ENCODE measurements at regions not wholly inside any gene's neighbourhood (a gene's known extent, or its start where the extent isn't known, plus 50 kb on each side); places are given as distances from the start of the nearest gene placed in this dataset.

DNA sequence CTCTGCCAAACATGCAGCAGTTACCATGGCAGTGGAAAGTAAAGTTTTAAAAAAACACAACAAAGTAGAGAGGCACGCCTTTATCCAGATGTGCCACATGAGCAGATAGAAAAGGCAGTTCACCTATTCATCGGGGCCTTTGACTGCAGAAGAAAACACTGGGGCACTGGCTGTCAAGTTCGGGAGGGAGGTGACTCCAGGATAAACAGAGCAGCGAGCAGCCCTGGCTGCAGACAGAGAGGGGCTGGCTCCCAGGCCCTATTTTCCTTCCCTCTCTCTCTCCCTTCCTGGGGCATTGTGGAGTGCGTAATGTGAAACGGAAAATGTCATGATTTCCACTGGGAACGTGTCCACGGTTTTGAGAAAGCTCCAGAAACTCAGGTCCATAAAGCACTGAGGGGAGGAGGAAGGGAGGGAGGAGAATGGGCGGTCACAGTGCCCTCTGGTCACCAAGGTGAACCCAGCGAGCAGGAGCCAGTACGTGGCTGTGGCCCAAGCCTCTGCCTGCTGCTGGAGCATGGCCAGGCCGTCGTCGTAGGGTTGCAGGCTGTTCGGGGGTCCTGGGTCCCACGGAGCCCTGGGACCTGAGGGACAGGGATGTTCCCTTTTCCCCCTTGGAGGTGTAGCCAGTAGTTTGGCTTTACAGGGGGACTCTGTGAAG is 114.7 kb upstream of the IRF2BP2 start (continued):
- TF ChIP-seq TGIF2 (CRISPR knock-in tag; IDR thresholded peaks at IDR 0.05) (peak; percentile 50), NR2C2 (CRISPR knock-in tag; IDR thresholded peaks at IDR 0.05; ENCODE audit: borderline replicate concordance) (no peak), GPN1 (CRISPR knock-in tag; IDR thresholded peaks at IDR 0.05; ENCODE audit: borderline replicate concordance) (no peak), TAF15 (IDR thresholded peaks at IDR 0.05; ENCODE audit: low read depth, low read length, poor library complexity, severe bottlenecking) (no peak), PAX8 (CRISPR knock-in tag; IDR thresholded peaks at IDR 0.05; ENCODE audit: borderline replicate concordance) (no peak), NR2F1 (CRISPR knock-in tag; IDR thresholded peaks at IDR 0.05) (peak in 1 of 2 experiments; percentile 34; a peak in 2 of 4 replicates), ZNF747 (CRISPR knock-in tag; IDR thresholded peaks at IDR 0.05; ENCODE audit: borderline replicate concordance) (no peak), ISL2 (CRISPR knock-in tag; IDR thresholded peaks at IDR 0.05) (0 out of 2 replicates have a peak, but pooled peaks have one; percentile 8), ZNF816 (CRISPR knock-in tag; IDR thresholded peaks at IDR 0.05; ENCODE audit: borderline replicate concordance) (no peak), GABPA (IDR thresholded peaks at IDR 0.05; ENCODE audit: low read depth, low read length) (no peak), GABPA (CRISPR knock-in tag; IDR thresholded peaks at IDR 0.05; ENCODE audit: low read depth) (no peak), ZFP82 (CRISPR knock-in tag; IDR thresholded peaks at IDR 0.05; ENCODE audit: borderline replicate concordance) (0 out of 2 replicates have a peak, but pooled peaks have one; percentile 34), SMAD1 (CRISPR knock-in tag; IDR thresholded peaks at IDR 0.05; ENCODE audit: borderline replicate concordance, low read depth) (no peak), SMC3 (IDR thresholded peaks at IDR 0.05; ENCODE audit: low read length) (peak; percentile 18; the same call in 1 of the 2 replicates), FOXA1 (IDR thresholded peaks at IDR 0.05) (no peak), FOXA1 (CRISPR knock-in tag; IDR thresholded peaks at IDR 0.05) (no peak; the same call in 1 of the 2 replicates), ZNF263 (CRISPR knock-in tag; IDR thresholded peaks at IDR 0.05) (no peak), TOPORS (CRISPR knock-in tag; IDR thresholded peaks at IDR 0.05) (peak; percentile 65; the same call in 1 of the 2 replicates), MBD4 (IDR thresholded peaks at IDR 0.05; ENCODE audit: borderline replicate concordance, low read length) (no peak), EHMT2 (IDR thresholded peaks at IDR 0.05; ENCODE audit: borderline replicate concordance, low read depth, low read length) (no peak), ZNF160 (CRISPR knock-in tag; IDR thresholded peaks at IDR 0.05) (no peak), ZNF382 (CRISPR knock-in tag; IDR thresholded peaks at IDR 0.05; ENCODE audit: borderline replicate concordance) (no peak), ZNF24 (IDR thresholded peaks at IDR 0.05) (no peak)
- TF ChIP-seq, protein P1, sequence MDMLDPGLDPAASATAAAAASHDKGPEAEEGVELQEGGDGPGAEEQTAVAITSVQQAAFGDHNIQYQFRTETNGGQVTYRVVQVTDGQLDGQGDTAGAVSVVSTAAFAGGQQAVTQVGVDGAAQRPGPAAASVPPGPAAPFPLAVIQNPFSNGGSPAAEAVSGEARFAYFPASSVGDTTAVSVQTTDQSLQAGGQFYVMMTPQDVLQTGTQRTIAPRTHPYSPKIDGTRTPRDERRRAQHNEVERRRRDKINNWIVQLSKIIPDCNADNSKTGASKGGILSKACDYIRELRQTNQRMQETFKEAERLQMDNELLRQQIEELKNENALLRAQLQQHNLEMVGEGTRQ (IDR thresholded peaks at IDR 0.05; ENCODE audit: low read depth, low read length), result no peak
- TF ChIP-seq, protein P1 (CRISPR knock-in tag; IDR thresholded peaks at IDR 0.05; ENCODE audit: borderline replicate concordance), result no peak; the same call in 1 of the 2 replicates
- TF ChIP-seq, protein P2, sequence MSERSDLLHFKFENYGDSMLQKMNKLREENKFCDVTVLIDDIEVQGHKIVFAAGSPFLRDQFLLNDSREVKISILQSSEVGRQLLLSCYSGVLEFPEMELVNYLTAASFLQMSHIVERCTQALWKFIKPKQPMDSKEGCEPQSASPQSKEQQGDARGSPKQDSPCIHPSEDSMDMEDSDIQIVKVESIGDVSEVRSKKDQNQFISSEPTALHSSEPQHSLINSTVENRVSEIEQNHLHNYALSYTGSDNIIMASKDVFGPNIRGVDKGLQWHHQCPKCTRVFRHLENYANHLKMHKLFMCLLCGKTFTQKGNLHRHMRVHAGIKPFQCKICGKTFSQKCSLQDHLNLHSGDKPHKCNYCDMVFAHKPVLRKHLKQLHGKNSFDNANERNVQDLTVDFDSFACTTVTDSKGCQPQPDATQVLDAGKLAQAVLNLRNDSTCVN (CRISPR knock-in tag; IDR thresholded peaks at IDR 0.05; ENCODE audit: borderline replicate concordance), result no peak; the same call in 1 of the 2 replicates
- TF ChIP-seq, protein P3, sequence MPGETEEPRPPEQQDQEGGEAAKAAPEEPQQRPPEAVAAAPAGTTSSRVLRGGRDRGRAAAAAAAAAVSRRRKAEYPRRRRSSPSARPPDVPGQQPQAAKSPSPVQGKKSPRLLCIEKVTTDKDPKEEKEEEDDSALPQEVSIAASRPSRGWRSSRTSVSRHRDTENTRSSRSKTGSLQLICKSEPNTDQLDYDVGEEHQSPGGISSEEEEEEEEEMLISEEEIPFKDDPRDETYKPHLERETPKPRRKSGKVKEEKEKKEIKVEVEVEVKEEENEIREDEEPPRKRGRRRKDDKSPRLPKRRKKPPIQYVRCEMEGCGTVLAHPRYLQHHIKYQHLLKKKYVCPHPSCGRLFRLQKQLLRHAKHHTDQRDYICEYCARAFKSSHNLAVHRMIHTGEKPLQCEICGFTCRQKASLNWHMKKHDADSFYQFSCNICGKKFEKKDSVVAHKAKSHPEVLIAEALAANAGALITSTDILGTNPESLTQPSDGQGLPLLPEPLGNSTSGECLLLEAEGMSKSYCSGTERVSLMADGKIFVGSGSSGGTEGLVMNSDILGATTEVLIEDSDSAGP (CRISPR knock-in tag; IDR thresholded peaks at IDR 0.05; ENCODE audit: borderline replicate concordance), result peak; percentile 85; the same call in 1 of the 2 replicates
